ENCODE measurements at regions not wholly inside any gene's neighbourhood (a gene's known extent, or its start where the extent isn't known, plus 50 kb on each side); places are given as distances from the start of the nearest gene placed in this dataset.

- TF ChIP-seq SCRT1 (tag by site-specific recombination; IDR thresholded peaks at IDR 0.05; ENCODE audit: borderline replicate concordance) = no peak
- TF ChIP-seq ZNF580 (tag by site-specific recombination; IDR thresholded peaks at IDR 0.05) = no peak
- no peak overlapping the region for H3K4me3 ChIP-seq (ENCODE audit: low read depth, low read length)
- no peaks in the 10 kb centered on the region for H3K4me1 ChIP-seq (ENCODE audit: control insufficient read depth, insufficient read depth, low read length)
- H3K27ac ChIP-seq (ENCODE audit: extremely low read depth, low read depth, low read length) = no peak overlapping the region
- H3K36me3 ChIP-seq (ENCODE audit: control insufficient read depth in 2 of 2, insufficient read depth in 1 of 2, low read length in 2 of 2) = no peaks in the 10 kb centered on the region
- POLR2A ChIA-PET = no interaction called here
- CTCF ChIA-PET = no interaction called here
- no peaks in the 10 kb centered on the region for H3K9me3 ChIP-seq (ENCODE audit: control insufficient read depth, insufficient read depth, low read depth, low read length)
Observed at GRCh38 chr10:29917311-29917710, 142.1 kb downstream of the JCAD start.

GRCh38 chr10:29916669-29917068, 142.7 kb downstream of the JCAD start:
- H3K9me3 ChIP-seq (ENCODE audit: control insufficient read depth, insufficient read depth, low read depth, low read length) = no peaks in the 10 kb centered on the region
- POLR2A ChIA-PET = no interaction called here
- CTCF ChIA-PET = no interaction called here
- no peak overlapping the region for H3K27ac ChIP-seq (ENCODE audit: extremely low read depth, low read depth, low read length)
- H3K4me3 ChIP-seq (ENCODE audit: low read depth, low read length) = no peak overlapping the region
- no peak for TF ChIP-seq ZNF48 (tag by site-specific recombination; IDR thresholded peaks at IDR 0.05)
- no peak for TF ChIP-seq ZNF585B (tag by site-specific recombination; IDR thresholded peaks at IDR 0.05)
- no peaks in the 10 kb centered on the region for H3K36me3 ChIP-seq (ENCODE audit: control insufficient read depth in 2 of 2, insufficient read depth in 1 of 2, low read length in 2 of 2)
- no peaks in the 10 kb centered on the region for H3K4me1 ChIP-seq (ENCODE audit: control insufficient read depth, insufficient read depth, low read length)

GRCh38 chr10:29914986-29915785, 144.2 kb downstream of the JCAD start:
- Histone ChIP-seq H3K9me3 (ENCODE audit: control insufficient read depth, insufficient read depth, low read depth, low read length) (no peaks in the 10 kb centered on the region), H3K4me3 (ENCODE audit: low read depth, low read length) (no peak overlapping the region), H3K36me3 (ENCODE audit: control insufficient read depth in 2 of 2, insufficient read depth in 1 of 2, low read length in 2 of 2) (no peaks in the 10 kb centered on the region), H3K27ac (ENCODE audit: extremely low read depth, low read depth, low read length) (no peak overlapping the region), H3K4me1 (ENCODE audit: control insufficient read depth, insufficient read depth, low read length) (no peaks in the 10 kb centered on the region)
- TF ChIP-seq ZBTB49 (tag by site-specific recombination; IDR thresholded peaks at IDR 0.05; ENCODE audit: low read depth) (no peak), ZNF837 (tag by site-specific recombination; IDR thresholded peaks at IDR 0.05) (no peak), ZNF585B (tag by site-specific recombination; IDR thresholded peaks at IDR 0.05) (no peak), ZNF2 (tag by site-specific recombination; IDR thresholded peaks at IDR 0.05) (no peak), ZNF768 (tag by site-specific recombination; IDR thresholded peaks at IDR 0.05) (no peak), MEIS1 (CRISPR knock-in tag; IDR thresholded peaks at IDR 0.05; ENCODE audit: borderline replicate concordance) (no peak), ZNF621 (tag by site-specific recombination; IDR thresholded peaks at IDR 0.05) (no peak), SCRT2 (tag by site-specific recombination; IDR thresholded peaks at IDR 0.05) (no peak), ZSCAN23 (tag by site-specific recombination; IDR thresholded peaks at IDR 0.05) (no peak), ZNF18 (tag by site-specific recombination; IDR thresholded peaks at IDR 0.05) (no peak)
- CTCF ChIA-PET = interaction anchor here (0.5 kb wide), 1 partner anchor 737 kb away, joined by 4 read pairs; no protein-coding TSS in a partner anchor
- POLR2A ChIA-PET = no interaction called here

GRCh38 chr10:29908962-29909361, 150.4 kb downstream of the JCAD start:
- Histone ChIP-seq H3K9me3 (ENCODE audit: control insufficient read depth, insufficient read depth, low read depth, low read length) (no peaks in the 10 kb centered on the region), H3K4me3 (ENCODE audit: low read depth, low read length) (no peak overlapping the region), H3K27ac (ENCODE audit: extremely low read depth, low read depth, low read length) (no peak overlapping the region), H3K36me3 (ENCODE audit: control insufficient read depth in 2 of 2, insufficient read depth in 1 of 2, low read length in 2 of 2) (no peaks in the 10 kb centered on the region), H3K4me1 (ENCODE audit: control insufficient read depth, insufficient read depth, low read length) (no peaks in the 10 kb centered on the region)
- ChIA-PET CTCF (no interaction called here), POLR2A (no interaction called here)
- no peak for TF ChIP-seq RBAK (tag by site-specific recombination; IDR thresholded peaks at IDR 0.05)
- TF ChIP-seq ZNF837 (tag by site-specific recombination; IDR thresholded peaks at IDR 0.05) = no peak
- no peak for TF ChIP-seq ZNF629 (tag by site-specific recombination; IDR thresholded peaks at IDR 0.05)
- no peak for TF ChIP-seq ZNF221 (tag by site-specific recombination; IDR thresholded peaks at IDR 0.05; ENCODE audit: borderline replicate concordance)
- no peak for TF ChIP-seq ZNF398 (tag by site-specific recombination; IDR thresholded peaks at IDR 0.05)
- TF ChIP-seq ZBTB17 (tag by site-specific recombination; IDR thresholded peaks at IDR 0.05) = no peak
- TF ChIP-seq ZBTB6 (tag by site-specific recombination; IDR thresholded peaks at IDR 0.05) = no peak
- TF ChIP-seq ZNF529 (tag by site-specific recombination; IDR thresholded peaks at IDR 0.05; ENCODE audit: insufficient replicate concordance) = no peak
- TF ChIP-seq ZNF138 (tag by site-specific recombination; IDR thresholded peaks at IDR 0.05; ENCODE audit: borderline replicate concordance) = no peak
